H9 (cell line): ENCODE measurements at regions not wholly inside any gene's neighbourhood (a gene's known extent, or its start where the extent isn't known, plus 50 kb on each side); places are given as distances from the start of the nearest gene placed in this dataset.

Source experiments
- DNase-seq: peaks from one replicate; pipeline ENCODE4 v3.0.0-alpha.2; 2017
- H2AFZ ChIP-seq: one replicate; pipeline ENCODE4 v1.6.1; 2013; ENCODE audit warnings: mild to moderate bottlenecking, low read length, control low read depth, moderate library complexity
- H2AK5ac ChIP-seq: 2 replicates; pipeline ENCODE4 v1.6.1; 2013; ENCODE audit warnings: low read length, control low read depth, mixed read lengths; ENCODE audit not compliant: insufficient read length
- H2BK120ac ChIP-seq: one replicate; pipeline ENCODE4 v1.6.1; 2013; ENCODE audit warnings: low read depth, mild to moderate bottlenecking, low read length, control low read depth, inconsistent platforms; ENCODE audit not compliant: poor library complexity, severe bottlenecking
- H2BK12ac ChIP-seq: 2 replicates; pipeline ENCODE4 v1.6.1; 2013; ENCODE audit warnings: low read length, control low read depth, mixed read lengths, low read depth; ENCODE audit not compliant: insufficient read length
- H2BK15ac ChIP-seq: 2 replicates; pipeline ENCODE4 v1.6.1; 2013; ENCODE audit warnings: low read depth, low read length, control low read depth
- H2BK20ac ChIP-seq: one replicate; pipeline ENCODE4 v1.6.1; 2013; ENCODE audit warnings: low read depth, mild to moderate bottlenecking, low read length, control low read depth, inconsistent platforms; ENCODE audit not compliant: poor library complexity, severe bottlenecking
- H2BK5ac ChIP-seq: 2 replicates; pipeline ENCODE4 v1.6.1; 2013; ENCODE audit warnings: low read length, control low read depth, mixed read lengths; ENCODE audit not compliant: insufficient read length
- H3K14ac ChIP-seq: 2 replicates; pipeline ENCODE4 v1.6.1; 2013; ENCODE audit warnings: low read length, control low read depth; ENCODE audit not compliant: insufficient read depth
- H3K18ac ChIP-seq: 2 replicates; pipeline ENCODE4 v1.6.1; 2013; ENCODE audit warnings: low read depth, mild to moderate bottlenecking, mixed read lengths, low read length, control low read depth; ENCODE audit not compliant: insufficient read length
- H3K23ac ChIP-seq: 2 replicates; pipeline ENCODE4 v1.6.1; 2013; ENCODE audit warnings: low read length, control low read depth, mixed read lengths, low read depth; ENCODE audit not compliant: insufficient read length
- H3K23me2 ChIP-seq: 2 replicates; pipeline ENCODE4 v1.6.1; 2013; ENCODE audit warnings: low read depth, mild to moderate bottlenecking, mixed read lengths, low read length, control low read depth; ENCODE audit not compliant: insufficient read length, poor library complexity, severe bottlenecking
- H3K27ac ChIP-seq: 2 replicates; pipeline ENCODE4 v1.5.1; 2013; ENCODE audit warnings: low read length, control low read depth, mixed read lengths, low read depth; ENCODE audit not compliant: insufficient read length
- H3K27me3 ChIP-seq: 2 replicates; pipeline ENCODE4 v1.6.1; 2013; ENCODE audit warnings: low read length, control low read depth, inconsistent platforms; ENCODE audit not compliant: insufficient read depth
- H3K4ac ChIP-seq: 2 replicates; pipeline ENCODE4 v1.6.1; 2013; ENCODE audit warnings: low read depth, mild to moderate bottlenecking, control low read depth, inconsistent platforms, low read length, moderate library complexity
- H3K4me1 ChIP-seq: 2 replicates; pipeline ENCODE4 v1.6.1; 2013; ENCODE audit warnings: low read length, control low read depth, inconsistent platforms; ENCODE audit not compliant: insufficient read depth
- H3K4me2 ChIP-seq: 2 replicates; pipeline ENCODE4 v1.6.1; 2013; ENCODE audit warnings: low read length, control low read depth, mixed read lengths; ENCODE audit not compliant: insufficient read length, insufficient read depth
- H3K56ac ChIP-seq: 2 replicates; pipeline ENCODE4 v1.6.1; 2013; ENCODE audit warnings: low read depth, mild to moderate bottlenecking, mixed read lengths, low read length, control low read depth; ENCODE audit not compliant: insufficient read length
- H3K79me1 ChIP-seq: 2 replicates; pipeline ENCODE4 v1.6.1; 2013; ENCODE audit warnings: low read depth, mild to moderate bottlenecking, moderate library complexity, low read length, control low read depth, inconsistent platforms; ENCODE audit not compliant: insufficient read depth, poor library complexity, severe bottlenecking
- H3K79me2 ChIP-seq: 2 replicates; pipeline ENCODE4 v1.6.1; 2013; ENCODE audit warnings: low read length, control low read depth, inconsistent platforms; ENCODE audit not compliant: insufficient read depth
- H3K9ac ChIP-seq: 2 replicates; pipeline ENCODE4 v1.6.1; 2013; ENCODE audit warnings: low read length, control low read depth, mixed read lengths; ENCODE audit not compliant: insufficient read length; ENCODE audit errors: extremely low read depth
- H3K9me3 ChIP-seq: one replicate; pipeline ENCODE4 v1.6.1; 2013; ENCODE audit warnings: low read depth, low read length, inconsistent platforms; ENCODE audit not compliant: control insufficient read depth
- H3T11ph ChIP-seq: one replicate; pipeline ENCODE4 v1.6.1; 2013; ENCODE audit warnings: mild to moderate bottlenecking, low read length, control low read depth, inconsistent platforms
- H4K20me1 ChIP-seq: one replicate; pipeline ENCODE4 v1.6.1; 2013; ENCODE audit not compliant: control insufficient read depth, insufficient read length, insufficient read depth
- H4K5ac ChIP-seq: 2 replicates; pipeline ENCODE4 v1.6.1; 2013; ENCODE audit warnings: low read depth, mild to moderate bottlenecking, mixed read lengths, low read length, control low read depth; ENCODE audit not compliant: insufficient read length
- H4K8ac ChIP-seq: replicated peaks from 2 replicates; pipeline ENCODE4 v1.6.1; 2013; ENCODE audit warnings: low read length, control low read depth, mixed read lengths, low read depth; ENCODE audit not compliant: insufficient read length
- H4K91ac ChIP-seq: 2 replicates; pipeline ENCODE4 v1.6.1; 2013; ENCODE audit warnings: low read depth, mild to moderate bottlenecking, moderate library complexity, mixed read lengths, low read length, control low read depth; ENCODE audit not compliant: insufficient read length
- H3K27ac Mint-ChIP-seq, 3 experiments: 2 replicates in 2 of 3; 3 replicates in 1 of 3; pipeline ENCODE4 v1.8.0; 2020 to 2021; ENCODE audit warnings: mixed read lengths in 3 of 3, mild to moderate bottlenecking in 1 of 3, moderate library complexity in 1 of 3
- H3K27me3 Mint-ChIP-seq: 2 replicates; pipeline ENCODE4 v1.8.0; 2021; ENCODE audit warnings: low read depth, mild to moderate bottlenecking, moderate library complexity, mixed read lengths
- H3K36me3 Mint-ChIP-seq, 3 experiments: 2 replicates in 2 of 3; 3 replicates in 1 of 3; pipeline ENCODE4 v1.8.0; 2020 to 2021; ENCODE audit warnings: low read depth in 3 of 3, mixed read lengths in 3 of 3; ENCODE audit not compliant: insufficient read depth in 1 of 3
- H3K4me1 Mint-ChIP-seq, 2 experiments: 2 replicates each; pipeline ENCODE4 v1.8.0; 2020; ENCODE audit warnings: mixed read lengths in 2 of 2
- H3K4me3 Mint-ChIP-seq, 2 experiments: 2 replicates in 1 of 2; 3 replicates in 1 of 2; pipeline ENCODE4 v1.8.0; 2020 to 2021; ENCODE audit warnings: mild to moderate bottlenecking in 2 of 2, mixed read lengths in 2 of 2, moderate library complexity in 1 of 2
- H3K9me3 Mint-ChIP-seq, 2 experiments: 2 replicates in 1 of 2; 3 replicates in 1 of 2; pipeline ENCODE4 v1.8.0; 2020; ENCODE audit warnings: mild to moderate bottlenecking in 2 of 2, mixed read lengths in 2 of 2, moderate library complexity in 1 of 2
- CTCF ChIP-seq: fragments of 200-600 bp; sonication (generic); conservative IDR thresholded peaks from 3 replicates; pipeline ENCODE4 v1.8.0; 2021; ENCODE audit warnings: antibody characterized with exemption, mild to moderate bottlenecking
- WGBS: extraction: QIAGEN DNeasy Blood & Tissue Kit; methylation state at CpG from one replicate; pipeline ENCODE4 v1.1.7; 2013; ENCODE audit warnings: missing lambda C conversion rate, low lambda C conversion rate, mixed read lengths; ENCODE audit not compliant: insufficient read length; ENCODE audit errors: extremely low coverage; 5-methylcytosine and 5-hydroxymethylcytosine counted together

- Histone ChIP-seq H2AK5ac (no peak overlapping the region), H4K91ac (no peak overlapping the region), H4K20me1 (no peaks in the 10 kb centered on the region), H3K4me2 (no peak overlapping the region), H3K27me3 (no peaks in the 10 kb centered on the region), H3K18ac (no peak overlapping the region), H3T11ph (no peak overlapping the region), H2BK120ac (no peak overlapping the region), H3K27ac (no peak overlapping the region), H4K5ac (no peak overlapping the region), H3K4me1 (peaks cover 2% of the 10 kb centered on the region; the same call in 1 of the 2 replicates), H2AFZ (no peak overlapping the region), H3K9ac (no peak overlapping the region), H3K56ac (no peak overlapping the region), H2BK5ac (no peak overlapping the region), H3K79me1 (no peaks in the 10 kb centered on the region), H3K9me3 (no peaks in the 10 kb centered on the region), H3K23me2 (no peaks in the 10 kb centered on the region), H2BK20ac (no peak overlapping the region), H3K79me2 (no peaks in the 10 kb centered on the region), H2BK12ac (no peak overlapping the region), H3K4ac (no peak overlapping the region), H4K8ac (no peak overlapping the region), H2BK15ac (no peak overlapping the region), H3K14ac (no peak overlapping the region), H3K23ac (no peak overlapping the region)
- Mint-ChIP-seq H3K9me3 (peaks cover 0 to 3% of the 10 kb centered on the region in 2 experiments; a peak in 3 of 5 replicates), H3K27ac (0 out of 7 replicates have a peak overlapping the region, but pooled peaks of 1 of the 3 experiments have one; percentile 56), H3K4me1 (peaks cover 6 to 16% of the 10 kb centered on the region in 2 experiments), H3K4me3 (no peak overlapping the region), H3K27me3 (no peaks in the 10 kb centered on the region), H3K36me3 (peaks cover 0 to 6% (median 3%) of the 10 kb centered on the region in 3 experiments; a peak in 3 of 7 replicates)
- DNase-seq = no peak
- no peak for TF ChIP-seq CTCF
- no CpG with 5 or more reads among the region's 3 CpGs for WGBS
Measured at GRCh38 chr7:115827305-115828045, 203.1 kb downstream of the TFEC start.
